Muscle of leg (tissue), 3 donors: ENCODE measurements at regions not wholly inside any gene's neighbourhood (a gene's known extent, or its start where the extent isn't known, plus 50 kb on each side); places are given as distances from the start of the nearest gene placed in this dataset.
A peak's percentile ranks its signal among the peaks of the same experiment; 100 is the strongest.

ENCODE experiments used
- DNase-seq: peaks from one replicate; pipeline ENCODE4 v3.0.0; 2013
- H3K27ac ChIP-seq: one replicate; pipeline ENCODE4 v1.5.1; 2013; ENCODE audit warnings: mild to moderate bottlenecking, low read length, control low read depth
- H3K27me3 ChIP-seq: one replicate; pipeline ENCODE4 v1.6.1; 2013; ENCODE audit warnings: low read length; ENCODE audit not compliant: control insufficient read depth, insufficient read depth
- H3K36me3 ChIP-seq: one replicate; pipeline ENCODE4 v1.6.1; 2013; ENCODE audit warnings: low read length; ENCODE audit not compliant: control insufficient read depth, insufficient read depth
- H3K4me1 ChIP-seq: one replicate; pipeline ENCODE4 v1.6.1; 2013; ENCODE audit warnings: low read length; ENCODE audit not compliant: control insufficient read depth, insufficient read depth
- H3K4me3 ChIP-seq: one replicate; pipeline ENCODE4 v1.5.1; 2013; ENCODE audit warnings: low read length, control low read depth
- H3K9me3 ChIP-seq: replicated peaks from 2 replicates; pipeline ENCODE4 v1.6.1; 2013; ENCODE audit warnings: low read depth, low read length; ENCODE audit not compliant: control insufficient read depth
- WGBS: methylation state at CpG from one replicate; pipeline ENCODE4 v1.1.5; 2013; ENCODE audit warnings: missing lambda C conversion rate; ENCODE audit not compliant: insufficient coverage; 5-methylcytosine and 5-hydroxymethylcytosine counted together

DNA sequence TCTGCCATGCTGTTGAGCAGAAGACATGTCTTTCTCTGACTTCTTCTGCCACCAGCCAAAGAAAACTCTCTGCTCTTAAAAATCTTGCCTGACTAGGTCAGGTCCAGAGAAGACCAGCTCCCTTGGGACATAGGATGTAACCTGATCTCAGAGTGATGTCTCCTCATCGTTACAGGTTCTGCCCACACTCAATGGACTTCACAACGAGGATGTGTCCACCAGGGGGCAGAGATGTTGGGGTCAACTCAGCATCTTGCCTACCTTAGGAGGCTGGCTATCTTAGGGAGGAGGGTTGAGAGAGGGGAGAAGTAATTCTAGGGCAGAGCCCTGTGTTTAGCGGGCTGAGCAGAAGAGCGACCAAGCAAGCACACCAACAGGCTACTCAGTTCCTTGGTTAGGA is 207.6 kb upstream of the CDH4 start:
- Histone ChIP-seq H3K27me3 (no peaks in the 10 kb centered on the region), H3K36me3 (no peaks in the 10 kb centered on the region), H3K4me1 (no peaks in the 10 kb centered on the region), H3K9me3 (peaks cover 3% of the 10 kb centered on the region), H3K4me3 (no peak overlapping the region), H3K27ac (no peak overlapping the region)
- DNase-seq: no peak
- 36% methylated on average over 3 of the region's 4 CpGs for WGBS

DNA sequence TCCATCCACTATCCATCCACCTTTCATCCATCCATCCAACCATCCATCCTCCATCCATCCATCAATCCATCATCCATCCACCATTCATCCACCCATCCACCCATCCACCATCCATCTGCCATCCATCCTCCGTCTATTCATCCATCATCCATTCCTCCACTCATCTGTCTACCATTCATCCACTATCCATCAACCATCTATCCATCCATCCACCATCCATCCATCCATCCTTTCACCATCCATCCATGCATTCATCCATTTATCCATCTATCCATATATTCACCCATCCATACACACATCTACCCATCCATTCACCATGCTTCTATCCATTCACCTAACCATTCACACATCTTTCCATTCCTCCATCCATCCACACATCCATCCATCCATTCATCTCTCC is 207.0 kb upstream of the CDH4 start:
- WGBS: 87% methylated on average over 1 of the region's 1 CpG
- Histone ChIP-seq H3K36me3 (no peaks in the 10 kb centered on the region), H3K27me3 (no peaks in the 10 kb centered on the region), H3K4me1 (no peaks in the 10 kb centered on the region), H3K4me3 (no peak overlapping the region), H3K27ac (no peak overlapping the region), H3K9me3 (peaks cover 3% of the 10 kb centered on the region)
- no peak for DNase-seq

DNA sequence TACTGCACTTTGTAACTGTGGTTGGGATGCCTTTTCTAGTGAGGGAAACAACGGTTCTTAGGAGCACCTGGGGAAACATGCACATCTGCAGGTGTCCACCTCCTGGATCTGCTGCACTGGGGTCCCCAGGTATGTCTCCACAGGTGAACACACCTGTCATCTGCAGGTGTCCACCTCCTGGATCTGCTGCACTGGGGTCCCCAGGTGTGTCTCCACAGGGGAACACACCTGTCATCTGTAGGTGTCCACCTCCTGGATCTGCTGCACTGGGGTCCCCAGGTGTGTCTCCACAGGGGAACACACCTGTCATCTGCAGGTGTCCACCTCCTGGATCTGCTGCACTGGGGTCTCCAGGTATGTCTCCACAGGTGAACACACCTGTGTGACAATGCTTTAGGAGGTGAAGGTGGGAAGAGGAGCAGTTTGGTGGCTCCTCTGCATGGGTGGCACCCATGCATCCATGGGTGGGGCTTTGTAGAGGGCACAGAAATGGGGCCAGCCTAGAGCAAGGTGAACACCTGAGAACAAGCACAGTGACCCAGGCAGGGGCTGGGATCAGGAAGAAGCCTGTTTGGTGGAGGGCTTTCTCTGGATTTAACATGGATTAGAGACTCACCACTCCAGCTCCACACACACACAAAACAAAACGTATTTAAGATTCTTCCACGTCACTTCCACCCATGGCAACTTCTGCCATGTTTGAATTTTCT is 206.0 kb upstream of the CDH4 start:
- Histone ChIP-seq H3K9me3 (peaks cover 3% of the 10 kb centered on the region), H3K4me1 (no peaks in the 10 kb centered on the region), H3K36me3 (no peaks in the 10 kb centered on the region), H3K27ac (no peak overlapping the region), H3K4me3 (no peak overlapping the region), H3K27me3 (no peaks in the 10 kb centered on the region)
- WGBS: 56% methylated on average over 2 of the region's 3 CpGs
- peak; percentile 23 for DNase-seq

DNA sequence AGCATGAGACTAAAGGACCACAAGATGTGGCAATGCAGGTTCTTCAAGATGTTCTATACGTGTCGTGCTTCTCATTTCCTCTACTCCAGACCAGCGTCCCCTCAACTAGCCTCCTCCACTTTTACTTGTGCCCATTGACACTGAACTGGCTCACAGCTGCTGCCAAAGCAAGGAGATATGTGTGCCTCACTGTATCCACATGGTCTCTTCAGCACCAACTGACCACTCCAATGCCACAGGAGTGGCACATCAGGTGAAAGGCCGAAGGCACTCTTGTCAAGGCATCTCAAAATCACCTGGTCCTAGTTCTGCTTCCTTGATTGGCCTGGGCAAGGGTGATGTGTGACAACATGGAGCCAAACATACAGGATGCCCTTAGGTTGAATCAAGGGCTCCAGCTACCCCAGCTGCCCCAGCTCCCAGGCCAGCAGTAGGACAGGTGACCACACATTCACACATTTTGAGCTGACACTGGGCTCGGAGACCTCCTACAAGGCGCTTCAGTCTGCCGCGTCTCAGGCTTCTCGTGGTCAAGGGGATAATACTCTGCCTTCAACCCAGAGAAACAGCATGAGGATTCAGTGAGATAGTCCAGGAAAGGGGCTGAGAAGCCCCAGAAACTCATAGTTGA is 205.2 kb upstream of the CDH4 start:
- peaks cover 2% of the 10 kb centered on the region for H3K4me1 ChIP-seq
- no peak for DNase-seq
- WGBS: 83% methylated on average over 4 of the region's 9 CpGs
- H3K27ac ChIP-seq: no peak overlapping the region
- H3K4me3 ChIP-seq: no peak overlapping the region
- H3K36me3 ChIP-seq: no peaks in the 10 kb centered on the region
- H3K27me3 ChIP-seq: no peaks in the 10 kb centered on the region
- peaks cover 3% of the 10 kb centered on the region for H3K9me3 ChIP-seq

DNA sequence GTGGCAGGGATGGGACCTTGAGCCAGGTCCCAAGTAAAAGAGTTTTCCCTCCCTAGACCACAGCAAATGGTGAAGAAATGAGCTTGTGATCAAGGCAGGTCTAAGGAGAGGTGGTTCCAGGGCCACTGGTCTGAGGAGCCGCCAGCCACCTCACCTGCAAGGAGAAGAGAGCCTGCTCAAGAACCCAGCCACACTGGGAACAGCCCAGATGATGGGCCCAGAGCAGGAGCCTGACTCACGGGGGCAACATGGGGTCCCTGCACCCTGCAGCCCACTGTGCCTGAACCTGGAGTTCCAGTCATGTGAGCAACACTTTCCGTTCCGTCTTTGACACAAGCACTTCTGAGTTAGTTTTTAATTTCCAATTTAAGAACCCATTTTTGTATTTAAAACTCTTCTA is 204.5 kb upstream of the CDH4 start:
- Histone ChIP-seq H3K27me3 (no peaks in the 10 kb centered on the region), H3K4me3 (no peak overlapping the region), H3K4me1 (peaks cover 9% of the 10 kb centered on the region), H3K9me3 (peaks cover 3% of the 10 kb centered on the region), H3K27ac (no peak overlapping the region), H3K36me3 (no peaks in the 10 kb centered on the region)
- no peak for DNase-seq
- WGBS: 91% methylated on average over 4 of the region's 4 CpGs

DNA sequence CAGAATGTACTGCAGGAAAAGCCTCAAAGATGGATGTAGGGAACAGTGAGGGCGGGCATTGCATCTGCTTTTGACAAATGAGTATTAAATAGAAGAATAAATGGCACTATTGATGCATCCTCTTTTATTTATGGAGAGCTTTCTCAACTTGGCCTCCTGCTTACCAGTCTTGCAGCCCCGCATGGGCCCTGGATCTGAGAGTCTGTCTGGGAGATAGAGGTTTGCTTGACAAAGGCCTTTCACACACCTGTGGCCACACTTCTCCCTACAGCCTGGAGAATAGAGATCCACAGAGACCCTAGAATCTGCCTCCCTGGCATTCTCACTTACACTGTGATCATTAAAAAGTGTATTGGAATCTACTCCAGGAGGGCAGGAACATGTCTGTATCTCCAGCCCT is 203.8 kb upstream of the CDH4 start:
- DNase-seq: no peak
- Histone ChIP-seq H3K9me3 (peaks cover 3% of the 10 kb centered on the region), H3K4me1 (peaks cover 17% of the 10 kb centered on the region), H3K4me3 (no peak overlapping the region), H3K27ac (no peak overlapping the region), H3K36me3 (no peaks in the 10 kb centered on the region), H3K27me3 (no peaks in the 10 kb centered on the region)
- no CpG with 5 or more reads among the region's 2 CpGs for WGBS

DNA sequence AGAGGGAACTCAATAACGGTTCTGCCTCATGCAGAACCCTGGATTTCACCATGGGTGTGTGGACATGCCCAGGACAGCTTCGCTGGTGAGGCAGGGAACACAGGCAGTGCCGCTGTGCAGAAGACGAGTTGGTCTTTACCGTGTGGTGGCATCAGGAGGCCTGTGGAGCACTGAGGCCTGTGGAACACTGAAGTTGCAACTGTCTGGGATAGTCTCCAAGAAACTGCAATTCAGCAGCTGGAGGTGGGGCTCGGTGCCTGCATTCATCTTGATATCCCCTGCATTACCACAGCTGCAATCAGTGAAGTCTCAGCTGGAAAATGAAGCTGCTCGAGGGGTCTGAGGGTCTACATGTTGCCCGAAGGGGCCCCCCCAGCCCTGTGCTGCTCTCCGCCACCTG is 202.4 kb upstream of the CDH4 start:
- Histone ChIP-seq H3K4me3 (no peak overlapping the region), H3K27me3 (no peaks in the 10 kb centered on the region), H3K4me1 (peaks cover 24% of the 10 kb centered on the region), H3K27ac (no peak overlapping the region), H3K36me3 (no peaks in the 10 kb centered on the region), H3K9me3 (peaks cover 3% of the 10 kb centered on the region)
- DNase-seq: peak; percentile 18
- WGBS: 76% methylated on average over 8 of the region's 9 CpGs

DNA sequence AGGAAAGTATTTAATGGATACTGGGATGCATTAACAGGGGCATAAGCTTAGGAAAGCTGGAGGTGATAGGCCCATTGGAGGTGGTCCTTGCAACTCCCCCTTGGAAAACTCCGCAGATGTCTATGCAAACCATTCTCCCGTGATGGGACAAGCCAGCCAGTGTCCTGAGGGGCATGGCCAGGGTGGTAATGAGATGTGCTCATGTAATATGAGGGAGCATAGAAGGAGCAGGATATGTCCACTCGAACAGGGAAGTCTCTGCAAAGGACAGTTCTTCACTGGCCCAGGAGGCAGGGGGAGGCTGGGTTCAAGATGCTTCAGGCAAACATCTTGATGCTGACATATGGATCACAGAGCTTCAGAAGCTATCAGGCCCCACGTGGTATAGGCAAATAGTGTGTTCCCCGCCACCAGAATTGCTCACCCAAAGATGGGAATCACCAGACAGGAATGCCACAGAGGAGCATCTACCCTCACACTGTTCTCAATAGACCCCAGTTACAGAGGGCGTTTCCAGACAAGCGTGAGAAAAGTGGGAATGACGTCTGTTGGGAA is 201.6 kb upstream of the CDH4 start:
- Histone ChIP-seq H3K9me3 (peaks cover 3% of the 10 kb centered on the region), H3K4me1 (peaks cover 24% of the 10 kb centered on the region), H3K36me3 (no peaks in the 10 kb centered on the region), H3K27ac (no peak overlapping the region), H3K4me3 (no peak overlapping the region), H3K27me3 (no peaks in the 10 kb centered on the region)
- DNase-seq: no peak
- WGBS: 80% methylated on average over 7 of the region's 8 CpGs

DNA sequence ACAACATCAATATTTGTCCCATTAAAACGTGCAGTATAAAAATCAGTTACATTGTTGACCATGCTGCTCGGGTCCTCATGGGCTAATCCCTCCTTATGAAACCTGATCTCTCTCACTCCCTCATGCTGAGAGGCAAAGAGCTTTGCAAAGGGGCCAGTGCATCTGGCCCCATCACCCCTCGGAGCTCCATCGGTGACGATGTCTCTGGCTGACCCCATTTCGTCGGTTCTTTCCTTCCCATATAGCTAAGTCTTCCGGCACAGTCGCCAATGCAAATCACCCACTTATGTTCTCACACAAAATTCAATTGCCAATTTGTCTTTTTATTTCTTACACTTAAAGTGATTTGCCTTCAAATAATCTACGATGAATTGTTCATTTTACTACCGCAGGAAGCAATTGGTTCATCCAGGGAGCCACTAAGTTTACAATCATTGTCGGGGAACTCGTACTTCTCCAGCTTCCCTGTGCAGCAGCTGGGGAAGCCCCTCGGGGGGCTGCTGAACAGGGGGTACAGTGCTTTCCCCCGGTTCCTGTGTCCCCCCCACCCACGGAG is 199.8 kb upstream of the CDH4 start:
- peak; percentile 27 for DNase-seq

DNA sequence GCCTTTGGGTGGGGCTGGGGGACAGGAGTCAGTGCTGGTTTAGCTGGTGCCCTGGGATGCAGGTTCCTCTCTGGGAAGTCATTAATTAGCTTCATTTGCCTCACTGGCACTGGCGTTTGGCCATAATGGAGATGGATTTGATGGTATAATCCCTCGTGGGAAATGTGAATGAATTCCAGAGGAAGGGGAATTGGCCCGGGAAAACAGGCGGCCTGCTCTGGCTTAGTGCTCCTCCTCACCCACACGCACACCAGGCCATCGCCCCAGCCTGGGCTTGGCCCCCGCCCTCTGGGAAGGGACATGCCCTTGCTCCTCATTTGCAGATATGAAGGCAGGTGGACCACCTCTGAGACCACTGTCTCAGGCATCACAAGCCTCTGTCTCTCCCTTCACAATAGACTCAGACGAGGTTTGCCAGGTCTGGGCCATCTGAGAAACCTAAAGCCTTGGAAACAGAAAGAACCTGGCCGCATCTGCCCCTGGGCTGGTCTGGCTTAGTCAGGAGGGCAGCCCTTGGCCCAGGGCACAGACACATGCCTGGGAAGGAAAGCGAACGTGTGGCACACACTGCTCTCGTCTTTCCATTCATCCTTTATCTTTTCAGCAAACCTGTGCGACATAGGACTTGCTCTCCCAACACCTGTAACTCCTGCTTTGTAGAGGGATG is 199.2 kb upstream of the CDH4 start:
- no peak overlapping the region for H3K4me3 ChIP-seq
- DNase-seq: peak; percentile 8
- peaks cover 3% of the 10 kb centered on the region for H3K9me3 ChIP-seq
- no peak overlapping the region for H3K27ac ChIP-seq
- H3K36me3 ChIP-seq: no peaks in the 10 kb centered on the region
- H3K27me3 ChIP-seq: peaks cover 2% of the 10 kb centered on the region
- WGBS: 58% methylated on average over 9 of the region's 13 CpGs
- peaks cover 34% of the 10 kb centered on the region for H3K4me1 ChIP-seq

More for the DNA sequence above, 199.8 kb upstream of the CDH4 start:
- no peak overlapping the region for H3K27ac ChIP-seq
- 41% methylated on average over 12 of the region's 16 CpGs for WGBS
- peaks cover 3% of the 10 kb centered on the region for H3K9me3 ChIP-seq
- H3K4me1 ChIP-seq: peaks cover 33% of the 10 kb centered on the region
- no peaks in the 10 kb centered on the region for H3K36me3 ChIP-seq
- peaks cover 2% of the 10 kb centered on the region for H3K27me3 ChIP-seq
- H3K4me3 ChIP-seq: no peak overlapping the region
